Neutrophil (primary cell): ENCODE measurements at regions not wholly inside any gene's neighbourhood (a gene's known extent, or its start where the extent isn't known, plus 50 kb on each side); places are given as distances from the start of the nearest gene placed in this dataset.

Experiments used
- H3K27ac ChIP-seq: fragments of 200-600 bp; sonication (generic); 2 replicates; pipeline ENCODE4 v1.5.1; 2016; ENCODE audit warnings: mild to moderate bottlenecking, moderate library complexity
- H3K27me3 ChIP-seq: fragments of 200-600 bp; sonication (generic); 2 replicates; pipeline ENCODE4 v1.6.0; 2016; ENCODE audit warnings: mild to moderate bottlenecking
- H3K36me3 ChIP-seq: fragments of 200-600 bp; sonication (generic); 2 replicates; pipeline ENCODE4 v1.5.1; 2017
- H3K4me1 ChIP-seq, 2 experiments: fragments of 200-600 bp in 1 of 2; sonication (generic) in 1 of 2; 1 replicate in 1 of 2; 2 replicates in 1 of 2; pipeline versions ENCODE4 v1.5.1 to v1.6.1; 2013 to 2016; ENCODE audit warnings: low read depth in 1 of 2, low read length in 1 of 2, mild to moderate bottlenecking in 1 of 2, moderate library complexity in 1 of 2; ENCODE audit not compliant: control insufficient read depth in 1 of 2, insufficient read depth in 1 of 2
- H3K4me3 ChIP-seq, 2 experiments: fragments of 200-600 bp in 1 of 2; sonication (generic) in 1 of 2; 1 replicate in 1 of 2; 2 replicates in 1 of 2; pipeline ENCODE4 v1.5.1; 2013 to 2016; ENCODE audit warnings: low read depth in 1 of 2, low read length in 1 of 2, mild to moderate bottlenecking in 1 of 2, moderate library complexity in 1 of 2
- H3K9me3 ChIP-seq: fragments of 200-600 bp; sonication (generic); 2 replicates; pipeline ENCODE4 v1.5.1; 2016
- TF ChIP-seq, protein P1 (sequence below): fragments of 200-600 bp; sonication (generic); IDR thresholded peaks from 2 replicates; pipeline ENCODE4 v1.5.1; 2016; ENCODE audit warnings: antibody characterized with exemption

- peaks cover 23% of the 10 kb centered on the region for H3K27me3 ChIP-seq
- H3K4me3 ChIP-seq: no peak overlapping the region
- H3K9me3 ChIP-seq: no peaks in the 10 kb centered on the region
- no peaks in the 10 kb centered on the region for H3K36me3 ChIP-seq
- H3K27ac ChIP-seq: no peak overlapping the region
- TF ChIP-seq, protein P1, sequence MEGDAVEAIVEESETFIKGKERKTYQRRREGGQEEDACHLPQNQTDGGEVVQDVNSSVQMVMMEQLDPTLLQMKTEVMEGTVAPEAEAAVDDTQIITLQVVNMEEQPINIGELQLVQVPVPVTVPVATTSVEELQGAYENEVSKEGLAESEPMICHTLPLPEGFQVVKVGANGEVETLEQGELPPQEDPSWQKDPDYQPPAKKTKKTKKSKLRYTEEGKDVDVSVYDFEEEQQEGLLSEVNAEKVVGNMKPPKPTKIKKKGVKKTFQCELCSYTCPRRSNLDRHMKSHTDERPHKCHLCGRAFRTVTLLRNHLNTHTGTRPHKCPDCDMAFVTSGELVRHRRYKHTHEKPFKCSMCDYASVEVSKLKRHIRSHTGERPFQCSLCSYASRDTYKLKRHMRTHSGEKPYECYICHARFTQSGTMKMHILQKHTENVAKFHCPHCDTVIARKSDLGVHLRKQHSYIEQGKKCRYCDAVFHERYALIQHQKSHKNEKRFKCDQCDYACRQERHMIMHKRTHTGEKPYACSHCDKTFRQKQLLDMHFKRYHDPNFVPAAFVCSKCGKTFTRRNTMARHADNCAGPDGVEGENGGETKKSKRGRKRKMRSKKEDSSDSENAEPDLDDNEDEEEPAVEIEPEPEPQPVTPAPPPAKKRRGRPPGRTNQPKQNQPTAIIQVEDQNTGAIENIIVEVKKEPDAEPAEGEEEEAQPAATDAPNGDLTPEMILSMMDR: no peak
- no peaks in the 10 kb centered on the region for H3K4me1 ChIP-seq
These were observed 325.3 kb upstream of the MYT1L start for GRCh38 chr2:2656115-2657011.

- no peaks in the 10 kb centered on the region for H3K36me3 ChIP-seq
- H3K27ac ChIP-seq: no peak overlapping the region
- peaks cover 23% of the 10 kb centered on the region for H3K27me3 ChIP-seq
- TF ChIP-seq, protein P1: no peak
- no peaks in the 10 kb centered on the region for H3K4me1 ChIP-seq
- no peak overlapping the region for H3K4me3 ChIP-seq
- no peaks in the 10 kb centered on the region for H3K9me3 ChIP-seq
These were observed 324.5 kb upstream of the MYT1L start for GRCh38 chr2:2655453-2656114.

- no peaks in the 10 kb centered on the region for H3K36me3 ChIP-seq
These were observed 322.2 kb upstream of the MYT1L start for GRCh38 chr2:2653231-2653630.

GRCh38 chr2:2650608-2651375 lies 319.7 kb upstream of the MYT1L start:
- Histone ChIP-seq H3K9me3 (no peaks in the 10 kb centered on the region), H3K4me3 (no peak overlapping the region), H3K36me3 (no peaks in the 10 kb centered on the region), H3K4me1 (no peaks in the 10 kb centered on the region), H3K27me3 (peaks cover 5% of the 10 kb centered on the region), H3K27ac (no peak overlapping the region)
- TF ChIP-seq, protein P1: no peak

More at GRCh38 chr2:2653231-2653630, 322.2 kb upstream of the MYT1L start:
- Histone ChIP-seq H3K4me3 (no peak overlapping the region), H3K4me1 (no peaks in the 10 kb centered on the region), H3K9me3 (no peaks in the 10 kb centered on the region), H3K27ac (no peak overlapping the region), H3K27me3 (peaks cover 23% of the 10 kb centered on the region)
- TF ChIP-seq, protein P1: no peak
